Neural crest cell (in vitro differentiated cells): ENCODE measurements at regions not wholly inside any gene's neighbourhood (a gene's known extent, or its start where the extent isn't known, plus 50 kb on each side); places are given as distances from the start of the nearest gene placed in this dataset.

ENCODE experiments used
- DNase-seq: peaks from one replicate; pipeline ENCODE4 v3.0.0; 2021; ENCODE audit warnings: low read depth, mixed read lengths, low spot score
- H3K27ac Mint-ChIP-seq: one replicate; pipeline ENCODE4 v1.8.0; 2021; ENCODE audit warnings: mild to moderate bottlenecking, mixed read lengths; ENCODE audit not compliant: unreplicated experiment
- H3K27me3 Mint-ChIP-seq: 2 replicates; pipeline ENCODE4 v1.8.0; 2021; ENCODE audit warnings: low read depth, mild to moderate bottlenecking, mixed read lengths
- H3K36me3 Mint-ChIP-seq: 2 replicates; pipeline ENCODE4 v1.8.0; 2021; ENCODE audit warnings: low read depth, mild to moderate bottlenecking, mixed read lengths
- H3K4me1 Mint-ChIP-seq: 2 replicates; pipeline ENCODE4 v1.8.0; 2021; ENCODE audit warnings: mixed read lengths
- H3K4me3 Mint-ChIP-seq: one replicate; pipeline ENCODE4 v1.8.0; 2021; ENCODE audit warnings: mild to moderate bottlenecking, mixed read lengths
- H3K9me3 Mint-ChIP-seq: 2 replicates; pipeline ENCODE4 v1.8.0; 2021; ENCODE audit warnings: mixed read lengths
- TF ChIP-seq, protein P1 (sequence below): fragments of 200-600 bp; sonication (generic); conservative IDR thresholded peaks from 2 replicates; pipeline ENCODE4 v1.5.0; 2021; ENCODE audit warnings: antibody characterized with exemption, mild to moderate bottlenecking

DNA sequence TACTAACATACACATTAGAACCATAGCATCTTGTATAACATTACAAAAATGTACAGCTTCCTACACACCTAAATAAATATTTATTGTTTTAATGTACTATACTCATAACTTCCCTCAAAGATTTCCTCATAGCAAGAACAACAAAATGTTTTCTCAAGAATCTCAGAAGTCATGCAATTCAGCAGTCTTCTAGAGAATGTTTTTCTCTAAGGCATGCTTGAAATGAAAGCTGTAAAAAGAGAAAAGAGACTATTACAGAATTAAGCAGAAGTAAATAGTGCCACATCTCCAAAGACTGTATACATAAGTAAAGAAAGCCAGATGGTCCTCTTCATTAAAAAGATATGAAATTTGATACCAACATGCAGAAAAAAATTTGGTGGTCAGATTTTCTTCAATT, 672.2 kb downstream of the EPM2A start:
- Mint-ChIP-seq H3K4me1 (no peaks in the 10 kb centered on the region), H3K27me3 (no peaks in the 10 kb centered on the region), H3K36me3 (no peaks in the 10 kb centered on the region), H3K9me3 (peaks cover 2% of the 10 kb centered on the region), H3K27ac (no peak overlapping the region), H3K4me3 (no peak overlapping the region)
- TF ChIP-seq, protein P1, sequence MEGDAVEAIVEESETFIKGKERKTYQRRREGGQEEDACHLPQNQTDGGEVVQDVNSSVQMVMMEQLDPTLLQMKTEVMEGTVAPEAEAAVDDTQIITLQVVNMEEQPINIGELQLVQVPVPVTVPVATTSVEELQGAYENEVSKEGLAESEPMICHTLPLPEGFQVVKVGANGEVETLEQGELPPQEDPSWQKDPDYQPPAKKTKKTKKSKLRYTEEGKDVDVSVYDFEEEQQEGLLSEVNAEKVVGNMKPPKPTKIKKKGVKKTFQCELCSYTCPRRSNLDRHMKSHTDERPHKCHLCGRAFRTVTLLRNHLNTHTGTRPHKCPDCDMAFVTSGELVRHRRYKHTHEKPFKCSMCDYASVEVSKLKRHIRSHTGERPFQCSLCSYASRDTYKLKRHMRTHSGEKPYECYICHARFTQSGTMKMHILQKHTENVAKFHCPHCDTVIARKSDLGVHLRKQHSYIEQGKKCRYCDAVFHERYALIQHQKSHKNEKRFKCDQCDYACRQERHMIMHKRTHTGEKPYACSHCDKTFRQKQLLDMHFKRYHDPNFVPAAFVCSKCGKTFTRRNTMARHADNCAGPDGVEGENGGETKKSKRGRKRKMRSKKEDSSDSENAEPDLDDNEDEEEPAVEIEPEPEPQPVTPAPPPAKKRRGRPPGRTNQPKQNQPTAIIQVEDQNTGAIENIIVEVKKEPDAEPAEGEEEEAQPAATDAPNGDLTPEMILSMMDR = no peak
- DNase-seq = no peak

DNA sequence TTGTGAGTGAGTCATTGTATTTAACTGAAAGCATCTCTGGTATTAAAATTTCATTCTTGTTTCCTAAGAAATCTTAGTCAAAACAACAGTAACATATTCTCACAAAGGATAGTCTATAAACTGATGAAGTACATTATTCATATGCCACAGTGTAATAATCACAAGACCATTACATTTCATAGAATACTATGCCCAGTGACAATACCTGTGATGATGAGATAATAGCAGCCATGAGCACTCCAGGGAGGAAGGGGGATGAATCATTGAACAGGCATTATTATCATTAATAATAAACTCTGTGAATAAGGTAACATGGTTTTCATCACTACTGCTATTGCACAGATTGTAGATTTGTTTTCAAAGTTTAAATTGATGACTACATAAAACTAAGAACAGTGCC, 667.9 kb downstream of the EPM2A start:
- H3K9me3 Mint-ChIP-seq = peaks cover 2% of the 10 kb centered on the region
- H3K27ac Mint-ChIP-seq = no peak overlapping the region
- H3K4me3 Mint-ChIP-seq = no peak overlapping the region
- TF ChIP-seq, protein P1 = no peak
- no peaks in the 10 kb centered on the region for H3K4me1 Mint-ChIP-seq
- H3K36me3 Mint-ChIP-seq = no peaks in the 10 kb centered on the region
- no peak for DNase-seq
- no peaks in the 10 kb centered on the region for H3K27me3 Mint-ChIP-seq

DNA sequence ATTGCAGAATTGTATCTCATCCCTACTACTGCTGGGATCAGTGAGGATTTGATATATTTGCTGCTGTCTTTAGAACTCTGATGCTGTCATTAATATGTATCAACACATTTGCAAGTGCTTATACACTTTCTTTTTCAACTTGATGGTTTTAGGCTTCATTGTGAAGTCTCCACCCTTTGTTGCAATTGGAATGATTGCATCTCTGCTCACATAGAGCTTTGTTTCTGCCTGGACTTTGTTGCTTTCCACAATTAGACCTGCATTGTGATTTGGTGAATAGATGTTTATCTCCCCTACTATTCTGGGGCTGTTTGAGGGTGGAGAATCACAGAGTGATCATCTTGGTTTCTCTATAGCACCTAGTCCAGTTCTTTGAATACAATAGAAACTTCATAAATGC, 666.7 kb downstream of the EPM2A start:
- TF ChIP-seq, protein P1 = no peak
- Mint-ChIP-seq H3K27ac (no peak overlapping the region), H3K36me3 (no peaks in the 10 kb centered on the region), H3K27me3 (no peaks in the 10 kb centered on the region), H3K9me3 (peaks cover 2% of the 10 kb centered on the region), H3K4me3 (no peak overlapping the region), H3K4me1 (no peaks in the 10 kb centered on the region)
- no peak for DNase-seq

DNA sequence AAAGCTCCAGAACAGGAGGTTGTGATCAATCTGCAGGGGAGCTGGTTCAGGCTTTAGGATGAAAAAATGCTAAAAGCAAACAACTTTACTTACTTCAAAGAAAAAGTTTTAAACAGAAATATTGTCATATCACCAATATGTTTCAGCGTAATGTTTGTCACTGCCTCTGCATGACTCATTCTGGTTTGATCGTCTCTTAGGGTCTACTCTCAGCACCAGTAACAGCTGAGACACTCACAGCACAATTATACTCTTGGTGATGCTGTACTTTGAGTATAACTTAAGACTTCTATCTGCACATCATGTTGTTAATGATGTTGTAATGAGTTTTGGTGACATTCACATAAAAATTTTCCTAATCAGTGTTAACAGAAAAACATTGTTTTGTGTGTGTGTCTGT, 665.4 kb downstream of the EPM2A start:
- no peaks in the 10 kb centered on the region for H3K4me1 Mint-ChIP-seq
- TF ChIP-seq, protein P1 = no peak
- no peaks in the 10 kb centered on the region for H3K36me3 Mint-ChIP-seq
- H3K9me3 Mint-ChIP-seq = peaks cover 2% of the 10 kb centered on the region
- H3K27ac Mint-ChIP-seq = no peak overlapping the region
- no peak for DNase-seq
- no peak overlapping the region for H3K4me3 Mint-ChIP-seq
- no peaks in the 10 kb centered on the region for H3K27me3 Mint-ChIP-seq

DNA sequence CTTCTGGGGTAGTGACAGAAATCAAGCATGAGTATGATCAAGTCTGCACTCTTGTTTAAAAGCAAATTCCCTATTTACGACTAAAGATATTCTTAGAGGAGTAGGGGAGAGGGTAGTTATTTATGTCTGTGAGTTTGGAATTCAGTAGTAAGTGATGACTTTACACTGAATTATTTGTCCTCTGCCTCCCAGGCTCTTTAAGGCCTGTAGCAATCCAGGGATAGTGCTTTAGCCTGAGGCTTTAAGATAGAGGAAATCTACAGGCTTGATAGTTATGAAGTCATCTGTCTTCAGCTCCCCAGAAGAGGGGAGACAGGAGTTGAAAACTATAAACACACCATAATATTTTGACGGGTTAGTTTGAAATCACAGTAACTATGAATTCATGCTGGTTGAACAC, 664.5 kb downstream of the EPM2A start:
- TF ChIP-seq, protein P1 = no peak
- Mint-ChIP-seq H3K27ac (no peak overlapping the region), H3K4me3 (no peak overlapping the region), H3K9me3 (peaks cover 4% of the 10 kb centered on the region), H3K27me3 (no peaks in the 10 kb centered on the region), H3K4me1 (peaks cover 5% of the 10 kb centered on the region), H3K36me3 (no peaks in the 10 kb centered on the region)
- DNase-seq = no peak

DNA sequence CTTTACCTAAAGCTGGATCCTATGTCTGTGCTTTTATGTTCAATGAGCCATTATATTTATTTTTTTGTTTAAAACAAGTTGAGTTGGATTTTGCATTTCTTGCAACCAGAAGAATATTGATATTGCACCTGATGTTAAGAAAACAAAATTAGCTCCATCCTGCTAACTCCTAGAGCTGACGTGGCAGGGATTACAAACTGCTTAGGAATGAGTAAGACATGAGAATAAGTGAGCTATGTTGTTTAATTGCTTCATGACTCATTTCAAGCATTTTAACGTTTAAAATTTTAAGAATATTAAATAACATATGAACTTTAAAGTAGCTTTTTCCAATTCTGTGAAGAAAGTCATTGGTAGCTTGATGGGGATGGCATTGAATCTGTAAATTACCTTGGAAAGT, 663.5 kb downstream of the EPM2A start:
- H3K4me1 Mint-ChIP-seq = peaks cover 5% of the 10 kb centered on the region
- no peak overlapping the region for H3K4me3 Mint-ChIP-seq
- H3K27me3 Mint-ChIP-seq = no peaks in the 10 kb centered on the region
- DNase-seq = no peak
- H3K9me3 Mint-ChIP-seq = peaks cover 4% of the 10 kb centered on the region
- no peaks in the 10 kb centered on the region for H3K36me3 Mint-ChIP-seq
- H3K27ac Mint-ChIP-seq = no peak overlapping the region
- TF ChIP-seq, protein P1 = no peak
